PC-9 (cell line): ENCODE measurements at regions not wholly inside any gene's neighbourhood (a gene's known extent, or its start where the extent isn't known, plus 50 kb on each side); places are given as distances from the start of the nearest gene placed in this dataset.

ENCODE experiments used
- EZH2 ChIP-seq: fragments of 200-600 bp; sonication (generic); IDR thresholded peaks from 2 replicates; pipeline ENCODE4 v1.8.0; 2017; ENCODE audit warnings: antibody characterized with exemption, low read depth
- TF ChIP-seq, protein P1 (sequence below): fragments of 200-600 bp; sonication (generic); conservative IDR thresholded peaks from 2 replicates; pipeline ENCODE4 v1.6.1; 2017; ENCODE audit warnings: mixed run types, antibody characterized with exemption, mild to moderate bottlenecking, moderate library complexity

DNA sequence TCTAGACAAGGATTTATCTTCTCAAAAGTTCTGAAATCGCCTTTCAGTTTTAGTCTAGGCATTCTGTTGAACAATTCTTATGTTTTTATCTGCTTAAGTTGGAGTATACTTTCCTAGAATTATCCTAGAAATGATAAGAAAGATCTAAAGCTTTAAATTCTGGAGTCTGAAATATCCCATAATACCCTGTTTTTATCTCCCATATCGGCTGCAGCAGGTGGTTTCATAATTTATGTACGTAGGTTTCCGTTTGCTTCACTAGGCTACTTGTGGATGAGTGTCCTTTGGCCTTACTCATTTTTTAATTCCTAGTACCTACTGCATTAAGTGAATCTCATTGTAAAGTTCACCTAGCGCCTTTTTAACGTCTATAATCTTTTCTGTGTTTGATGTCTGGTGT, 58.5 kb upstream of the MGAT5 start:
- TF ChIP-seq, protein P1, sequence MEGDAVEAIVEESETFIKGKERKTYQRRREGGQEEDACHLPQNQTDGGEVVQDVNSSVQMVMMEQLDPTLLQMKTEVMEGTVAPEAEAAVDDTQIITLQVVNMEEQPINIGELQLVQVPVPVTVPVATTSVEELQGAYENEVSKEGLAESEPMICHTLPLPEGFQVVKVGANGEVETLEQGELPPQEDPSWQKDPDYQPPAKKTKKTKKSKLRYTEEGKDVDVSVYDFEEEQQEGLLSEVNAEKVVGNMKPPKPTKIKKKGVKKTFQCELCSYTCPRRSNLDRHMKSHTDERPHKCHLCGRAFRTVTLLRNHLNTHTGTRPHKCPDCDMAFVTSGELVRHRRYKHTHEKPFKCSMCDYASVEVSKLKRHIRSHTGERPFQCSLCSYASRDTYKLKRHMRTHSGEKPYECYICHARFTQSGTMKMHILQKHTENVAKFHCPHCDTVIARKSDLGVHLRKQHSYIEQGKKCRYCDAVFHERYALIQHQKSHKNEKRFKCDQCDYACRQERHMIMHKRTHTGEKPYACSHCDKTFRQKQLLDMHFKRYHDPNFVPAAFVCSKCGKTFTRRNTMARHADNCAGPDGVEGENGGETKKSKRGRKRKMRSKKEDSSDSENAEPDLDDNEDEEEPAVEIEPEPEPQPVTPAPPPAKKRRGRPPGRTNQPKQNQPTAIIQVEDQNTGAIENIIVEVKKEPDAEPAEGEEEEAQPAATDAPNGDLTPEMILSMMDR: no peak
- TF ChIP-seq EZH2: no peak
